Endothelial cell of umbilical vein (primary cell): ENCODE measurements at regions not wholly inside any gene's neighbourhood (a gene's known extent, or its start where the extent isn't known, plus 50 kb on each side); places are given as distances from the start of the nearest gene placed in this dataset.

Experiments used
- BruUV-seq: library from RNA; stranded (reverse); fragments of 400-500 nt; replicated peaks from 2 replicates; lab custom pipeline; 2021; lab: Mats Ljungman, UMichigan
- CTCF ChIA-PET: fragments of 300-600, 350-600 bp; sonication (Branson Sonifier 250); formaldehyde crosslinking; loops from one replicate; lab custom pipeline; 2021; ENCODE audit warnings: antibody characterized with exemption, inconsistent platforms; lab: Charles Lee
- POLR2A ChIA-PET: fragments of 300-600, 350-600 bp; sonication (Branson Sonifier 250); formaldehyde crosslinking; loops from one replicate; lab custom pipeline; 2021; ENCODE audit warnings: antibody characterized with exemption, inconsistent platforms; lab: Charles Lee
- DNase-seq: peaks from one replicate; pipeline ENCODE4 v3.0.0-alpha.2; 2011; ENCODE audit warnings: low read depth, low spot score
- FAIRE-seq: peaks from 2 replicates; lab custom pipeline; 2011; peaks lifted over from hg19 to GRCh38; lab: Jason Lieb, UNC
- H2AFZ ChIP-seq: 2 replicates; pipeline ENCODE4 v1.6.0; 2012; ENCODE audit warnings: low read depth, low read length, control low read depth, inconsistent platforms
- H3K27ac ChIP-seq: 2 replicates; pipeline ENCODE4 v1.5.1; 2011; ENCODE audit warnings: low read depth, mild to moderate bottlenecking, control low read depth, low read length, moderate library complexity; ENCODE audit not compliant: insufficient read depth
- H3K27me3 ChIP-seq, 2 experiments: 2 replicates each; pipeline versions ENCODE4 v1.6.0 to v1.6.1; 2011; ENCODE audit warnings: low read length in 2 of 2, mixed read lengths in 1 of 2; ENCODE audit not compliant: control insufficient read depth in 2 of 2, insufficient read depth in 2 of 2
- H3K36me3 ChIP-seq, 2 experiments: 2 replicates in 1 of 2; 3 replicates in 1 of 2; pipeline ENCODE4 v1.5.1; 2011; ENCODE audit warnings: low read length in 2 of 2, mild to moderate bottlenecking in 1 of 2, moderate library complexity in 1 of 2; ENCODE audit not compliant: control insufficient read depth in 2 of 2, insufficient read depth in 2 of 2; ENCODE audit errors: extremely low read depth in 1 of 2
- H3K4me1 ChIP-seq: 3 replicates; pipeline ENCODE4 v1.5.1; 2011; ENCODE audit warnings: mild to moderate bottlenecking, low read length; ENCODE audit not compliant: control insufficient read depth, insufficient read depth; ENCODE audit errors: extremely low read depth
- H3K4me2 ChIP-seq: 2 replicates; pipeline ENCODE4 v1.6.1; 2011; ENCODE audit warnings: low read length, control low read depth, mixed read lengths; ENCODE audit not compliant: insufficient read depth
- H3K4me3 ChIP-seq, 3 experiments: fragments of 200-600 bp in 1 of 3; sonication (generic), shearing (Covaris generic) in 1 of 3; replicated peaks in 1 of 3; 2 replicates each; pipeline ENCODE4 v1.5.1; 2011 to 2016; ENCODE audit warnings: control low read depth in 3 of 3, low read length in 3 of 3, mild to moderate bottlenecking in 2 of 3, inconsistent platforms in 1 of 3, low read depth in 1 of 3, moderate library complexity in 1 of 3; ENCODE audit not compliant: insufficient read depth in 1 of 3
- H3K79me2 ChIP-seq: 2 replicates; pipeline ENCODE4 v1.6.0; 2012; ENCODE audit warnings: low read length, inconsistent platforms; ENCODE audit not compliant: control insufficient read depth, insufficient read depth
- H3K9ac ChIP-seq: replicated peaks from 2 replicates; pipeline ENCODE3; 2011; ENCODE audit warnings: low read length, control low read depth; ENCODE audit not compliant: insufficient read depth; ENCODE audit errors: extremely low read depth
- H3K9me1 ChIP-seq: replicated peaks from 3 replicates; pipeline ENCODE4 v1.6.0; 2011; ENCODE audit warnings: mild to moderate bottlenecking, low read length; ENCODE audit not compliant: control insufficient read depth, insufficient read depth; ENCODE audit errors: extremely low read depth
- H3K9me3 ChIP-seq: replicated peaks from 2 replicates; pipeline ENCODE4 v1.5.1; 2012; ENCODE audit warnings: low read length, inconsistent platforms; ENCODE audit not compliant: control insufficient read depth, insufficient read depth
- H4K20me1 ChIP-seq: replicated peaks from 2 replicates; pipeline ENCODE3; 2011; ENCODE audit warnings: mild to moderate bottlenecking, low read length; ENCODE audit not compliant: control insufficient read depth, insufficient read depth; ENCODE audit errors: extremely low read depth
- EZH2 ChIP-seq: IDR thresholded peaks from 2 replicates; pipeline ENCODE4 v1.6.1; 2012; ENCODE audit warnings: borderline replicate concordance, low read depth, mild to moderate bottlenecking, moderate library complexity, low read length, inconsistent platforms; ENCODE audit not compliant: severe bottlenecking
- FOS ChIP-seq: IDR thresholded peaks from 2 replicates; pipeline ENCODE4 v1.6.1; 2011; ENCODE audit warnings: mild to moderate bottlenecking, low read length, moderate library complexity, borderline replicate concordance; ENCODE audit not compliant: insufficient read depth
- GATA2 ChIP-seq: IDR thresholded peaks from 2 replicates; pipeline ENCODE4 v1.7.0; 2011; ENCODE audit warnings: low read depth, mild to moderate bottlenecking, moderate library complexity, mixed read lengths, low read length; ENCODE audit not compliant: insufficient read length, insufficient read depth
- JUN ChIP-seq: IDR thresholded peaks from 2 replicates; pipeline ENCODE4 v1.6.1; 2011; ENCODE audit warnings: borderline replicate concordance, low read depth; ENCODE audit not compliant: insufficient read length, insufficient read depth
- MYC ChIP-seq: IDR thresholded peaks from one replicate; pipeline ENCODE4 v1.6.1; 2011; ENCODE audit warnings: mild to moderate bottlenecking, low read depth, low read length
- POLR2A ChIP-seq: IDR thresholded peaks from 2 replicates; pipeline ENCODE4 v1.6.1; 2012; ENCODE audit warnings: low read depth, mild to moderate bottlenecking, control low read depth, low read length
- POLR2AphosphoS5 ChIP-seq: IDR thresholded peaks from 2 replicates; pipeline ENCODE4 v1.6.1; 2012; ENCODE audit warnings: low read depth, mild to moderate bottlenecking, control low read depth, low read length, moderate library complexity; ENCODE audit not compliant: insufficient read depth
- dilution Hi-C: fragments of 300-500 bp; cut with MboI; formaldehyde crosslinking; loops from one replicate; pipeline ENCODE4 v1.15.0; 2019; ENCODE audit warnings: low sequenced_read_pairs; ENCODE audit not compliant: extremely low pct_ligation_motif_present
- intact Hi-C: fragments of 100-400 bp; cut with micrococcal nuclease; formaldehyde crosslinking; loops from one replicate; pipeline ENCODE4 v1.10.0; 2022
- TF ChIP-seq, protein P1 (sequence below): IDR thresholded peaks from 2 replicates; pipeline ENCODE4 v1.6.1; 2011; ENCODE audit not compliant: insufficient read depth, insufficient read length
- TF ChIP-seq, protein P2 (sequence below), 2 donors: IDR thresholded peaks; 1 replicate in 1 of 2; 2 replicates in 1 of 2; pipeline ENCODE4 v1.5.1; 2011; ENCODE audit warnings: low read length in 2 of 2, mild to moderate bottlenecking in 2 of 2, moderate library complexity in 2 of 2, control low read depth in 1 of 2, inconsistent platforms in 1 of 2, low read depth in 1 of 2; ENCODE audit not compliant: insufficient read depth in 1 of 2; ENCODE audit errors: extremely low read depth in 1 of 2

DNA sequence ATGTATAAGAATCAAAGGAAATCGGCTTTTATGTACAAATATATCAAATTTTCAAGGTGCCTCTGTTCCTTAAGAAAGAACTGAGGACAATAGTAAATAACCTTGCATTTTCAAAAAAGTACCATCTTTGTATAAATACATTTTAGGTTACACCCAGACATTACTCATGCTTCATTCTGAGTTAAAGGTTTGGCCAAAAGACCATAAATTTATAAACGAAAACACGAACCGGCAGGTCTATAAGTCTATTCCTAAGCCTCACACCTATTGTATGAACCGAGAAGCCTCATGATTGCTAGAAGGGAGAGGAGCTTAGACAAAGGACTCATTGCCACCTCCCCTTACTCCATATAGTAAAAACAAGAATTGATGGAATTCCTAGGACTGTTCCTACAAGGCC, 94.6 kb upstream of the PSMD7 start:
- Histone ChIP-seq H3K9ac (no peak overlapping the region), H2AFZ (no peak overlapping the region), H3K79me2 (no peaks in the 10 kb centered on the region), H3K9me3 (no peaks in the 10 kb centered on the region), H3K27ac (no peak overlapping the region), H3K27me3 (no peaks in the 10 kb centered on the region), H3K4me3 (no peak overlapping the region), H3K4me2 (no peak overlapping the region), H4K20me1 (no peaks in the 10 kb centered on the region), H3K4me1 (no peaks in the 10 kb centered on the region), H3K36me3 (no peaks in the 10 kb centered on the region), H3K9me1 (no peaks in the 10 kb centered on the region)
- intact Hi-C loops (no loop called here), dilution Hi-C loops (no loop called here)
- CTCF ChIA-PET, result no interaction called here
- no TSS peak for BruUV-seq
- TF ChIP-seq POLR2A, result no peak
- no peak for TF ChIP-seq JUN
- TF ChIP-seq GATA2, result no peak
- TF ChIP-seq, protein P1, sequence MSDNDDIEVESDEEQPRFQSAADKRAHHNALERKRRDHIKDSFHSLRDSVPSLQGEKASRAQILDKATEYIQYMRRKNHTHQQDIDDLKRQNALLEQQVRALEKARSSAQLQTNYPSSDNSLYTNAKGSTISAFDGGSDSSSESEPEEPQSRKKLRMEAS, result no peak
- no peak for TF ChIP-seq FOS
- no peak for TF ChIP-seq POLR2AphosphoS5
- TF ChIP-seq MYC, result no peak
- no peak for TF ChIP-seq EZH2
- TF ChIP-seq, protein P2, sequence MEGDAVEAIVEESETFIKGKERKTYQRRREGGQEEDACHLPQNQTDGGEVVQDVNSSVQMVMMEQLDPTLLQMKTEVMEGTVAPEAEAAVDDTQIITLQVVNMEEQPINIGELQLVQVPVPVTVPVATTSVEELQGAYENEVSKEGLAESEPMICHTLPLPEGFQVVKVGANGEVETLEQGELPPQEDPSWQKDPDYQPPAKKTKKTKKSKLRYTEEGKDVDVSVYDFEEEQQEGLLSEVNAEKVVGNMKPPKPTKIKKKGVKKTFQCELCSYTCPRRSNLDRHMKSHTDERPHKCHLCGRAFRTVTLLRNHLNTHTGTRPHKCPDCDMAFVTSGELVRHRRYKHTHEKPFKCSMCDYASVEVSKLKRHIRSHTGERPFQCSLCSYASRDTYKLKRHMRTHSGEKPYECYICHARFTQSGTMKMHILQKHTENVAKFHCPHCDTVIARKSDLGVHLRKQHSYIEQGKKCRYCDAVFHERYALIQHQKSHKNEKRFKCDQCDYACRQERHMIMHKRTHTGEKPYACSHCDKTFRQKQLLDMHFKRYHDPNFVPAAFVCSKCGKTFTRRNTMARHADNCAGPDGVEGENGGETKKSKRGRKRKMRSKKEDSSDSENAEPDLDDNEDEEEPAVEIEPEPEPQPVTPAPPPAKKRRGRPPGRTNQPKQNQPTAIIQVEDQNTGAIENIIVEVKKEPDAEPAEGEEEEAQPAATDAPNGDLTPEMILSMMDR (IDR thresholded peaks at IDR 0.05; ENCODE audit: extremely low read depth in 1 of 2, insufficient read depth in 1 of 2, low read depth in 1 of 2, low read length in 2 of 2), result no peak
- DNase-seq (no peak), FAIRE-seq (no peak)
- POLR2A ChIA-PET, result no interaction called here
